K562 (cell line): ENCODE measurements at regions not wholly inside any gene's neighbourhood (a gene's known extent, or its start where the extent isn't known, plus 50 kb on each side); places are given as distances from the start of the nearest gene placed in this dataset.

Experiments
- ATAC-seq: fragments of 200-7000 bp; cut with Tn5 transposase; 3 replicates; pipeline ENCODE4 v1.9.1; 2020; ENCODE audit warnings: moderate library complexity
- BruUV-seq: library from RNA; stranded (reverse); fragments of 400-500 nt; replicated peaks from 2 replicates; lab custom pipeline; 2021; lab: Mats Ljungman, UMichigan
- CTCF ChIA-PET: fragments of 300-600 bp; formaldehyde crosslinking; extraction: SDS; loops from one replicate; lab custom pipeline; 2021; ENCODE audit warnings: low intra/inter-chr PET ratio; lab: Yijun Ruan, JAX
- POLR2A ChIA-PET: fragments of 300-600, 350-650 bp; sonication (Branson Sonifier 250); formaldehyde crosslinking; extraction: SDS; loops from one replicate; lab custom pipeline; 2021; ENCODE audit warnings: antibody characterized with exemption, inconsistent platforms; lab: Yijun Ruan, JAX
- DNase-seq, 4 experiments: peaks; one replicate each; pipeline versions ENCODE4 v3.0.0 to v3.0.0-alpha.2; 2011 to 2018; ENCODE audit warnings: low spot score in 3 of 4, mixed read lengths in 3 of 4; ENCODE audit errors: extremely low read depth in 1 of 4
- FAIRE-seq: peaks from 2 replicates; lab custom pipeline; 2011; peaks lifted over from hg19 to GRCh38; lab: Jason Lieb, UNC
- H2AFZ ChIP-seq: 2 replicates; pipeline ENCODE4 v1.6.0; 2011; ENCODE audit warnings: low read depth, low read length, control low read depth, inconsistent platforms
- H3K27ac ChIP-seq: fragments of 200-600 bp; 3 replicates; pipeline ENCODE4 v1.8.0; 2011; ENCODE audit warnings: low read depth, mild to moderate bottlenecking, control low read depth, inconsistent platforms, low read length, moderate library complexity, mixed read lengths; ENCODE audit errors: extremely low read depth
- H3K27me3 ChIP-seq, 2 experiments: fragments of 300-600 bp in 1 of 2; 2 replicates in 1 of 2; 3 replicates in 1 of 2; pipeline versions ENCODE4 v1.6.0 to v1.8.0; 2011; ENCODE audit warnings: inconsistent platforms in 2 of 2, low read length in 2 of 2, mild to moderate bottlenecking in 1 of 2, mixed read lengths in 1 of 2, moderate library complexity in 1 of 2; ENCODE audit not compliant: control insufficient read depth in 2 of 2, insufficient read depth in 2 of 2
- H3K36me3 ChIP-seq: fragments of 300-600 bp; 3 replicates; pipeline ENCODE4 v1.8.0; 2011; ENCODE audit warnings: mild to moderate bottlenecking, low read length, inconsistent platforms; ENCODE audit not compliant: control insufficient read depth, insufficient read depth
- H3K4me1 ChIP-seq, 2 experiments: fragments of 200-600 bp in 1 of 2; replicated peaks in 1 of 2; 2 replicates in 1 of 2; 3 replicates in 1 of 2; pipeline versions ENCODE4 v1.5.1 to v1.8.0; 2011; ENCODE audit warnings: inconsistent platforms in 2 of 2, low read length in 2 of 2, mild to moderate bottlenecking in 1 of 2, mixed read lengths in 1 of 2, moderate library complexity in 1 of 2; ENCODE audit not compliant: control insufficient read depth in 2 of 2, insufficient read depth in 2 of 2
- H3K4me2 ChIP-seq: 2 replicates; pipeline ENCODE4 v1.6.1; 2011; ENCODE audit warnings: low read length, control low read depth, inconsistent platforms, mixed read lengths; ENCODE audit not compliant: insufficient read depth
- H3K4me3 ChIP-seq: fragments of 200-600 bp; sonication (generic), shearing (Covaris generic); 2 replicates; pipeline ENCODE4 v1.5.1; 2016; ENCODE audit warnings: control low read depth, inconsistent platforms
- H3K79me2 ChIP-seq: fragments of 200-600 bp; 3 replicates; pipeline ENCODE4 v1.8.0; 2011; ENCODE audit warnings: low read length, inconsistent platforms; ENCODE audit not compliant: control insufficient read depth, insufficient read depth
- H3K9ac ChIP-seq, 2 experiments: 2 replicates each; pipeline versions ENCODE4 v1.6.0 to v1.6.1; 2011; ENCODE audit warnings: low read depth in 2 of 2, low read length in 2 of 2, control low read depth in 1 of 2, inconsistent platforms in 1 of 2, mild to moderate bottlenecking in 1 of 2, mixed read lengths in 1 of 2; ENCODE audit not compliant: insufficient read depth in 1 of 2
- H3K9me1 ChIP-seq: one replicate; pipeline ENCODE4 v1.6.0; 2011; ENCODE audit warnings: inconsistent platforms, mild to moderate bottlenecking, low read length, moderate library complexity; ENCODE audit not compliant: control insufficient read depth, insufficient read depth
- H3K9me3 ChIP-seq: replicated peaks from 2 replicates; pipeline ENCODE4 v1.5.1; 2011; ENCODE audit warnings: low read depth, low read length, inconsistent platforms; ENCODE audit not compliant: control insufficient read depth, insufficient read depth
- H4K20me1 ChIP-seq: replicated peaks from 2 replicates; pipeline ENCODE4 v1.6.1; 2011; ENCODE audit warnings: low read length, inconsistent platforms, mixed read lengths; ENCODE audit not compliant: control insufficient read depth, insufficient read depth
- ADNP ChIP-seq: fragments of 200-800 bp; sonication (Bioruptor generic); IDR thresholded peaks from 2 replicates; pipeline ENCODE4 v1.6.1; 2016; ENCODE audit warnings: missing genetic modification characterization, missing compliant biosample characterization
- KLF16 ChIP-seq: IDR thresholded peaks from 2 replicates; pipeline ENCODE4 v1.6.1; 2016; ENCODE audit warnings: antibody characterized with exemption
- NELFE ChIP-seq: IDR thresholded peaks from 2 replicates; pipeline ENCODE4 v1.6.1; 2011; ENCODE audit warnings: mild to moderate bottlenecking; ENCODE audit not compliant: insufficient read depth, insufficient read length
- WGBS: fragments of 100-300 bp; shearing (Covaris generic); methylation state at CpG from one replicate; pipeline ENCODE4 v1.1.6; 2016; ENCODE audit warnings: low coverage, mixed read lengths; ENCODE audit not compliant: insufficient coverage; ENCODE audit errors: missing lambda C conversion rate; 5-methylcytosine and 5-hydroxymethylcytosine counted together
- in situ Hi-C: fragments of 300-500 bp; cut with MboI; formaldehyde crosslinking; loops from 4 replicates; pipeline ENCODE4 v1.15.0; 2018; ENCODE audit warnings: inconsistent platforms, mixed read lengths
- intact Hi-C: fragments of 100-400 bp; cut with micrococcal nuclease; formaldehyde crosslinking; loops from 2 replicates; pipeline ENCODE4 v1.14.2; 2022
- TF ChIP-seq, protein P1 (sequence below): sonication (generic); formaldehyde crosslinking; IDR thresholded peaks from 2 replicates; pipeline ENCODE4 v1.8.0; 2022; ENCODE audit warnings: missing genetic modification reagents, mild to moderate bottlenecking, moderate library complexity, borderline replicate concordance
- TF ChIP-seq, protein P2 (sequence below): IDR thresholded peaks from 2 replicates; pipeline ENCODE4 v1.6.1; 2016; ENCODE audit warnings: missing genetic modification characterization, missing compliant biosample characterization
- TF ChIP-seq, protein P3 (sequence below): sonication (generic); formaldehyde crosslinking; IDR thresholded peaks from 2 replicates; pipeline ENCODE4 v1.8.1; 2023; ENCODE audit warnings: mild to moderate bottlenecking, missing genetic modification reagents

DNA sequence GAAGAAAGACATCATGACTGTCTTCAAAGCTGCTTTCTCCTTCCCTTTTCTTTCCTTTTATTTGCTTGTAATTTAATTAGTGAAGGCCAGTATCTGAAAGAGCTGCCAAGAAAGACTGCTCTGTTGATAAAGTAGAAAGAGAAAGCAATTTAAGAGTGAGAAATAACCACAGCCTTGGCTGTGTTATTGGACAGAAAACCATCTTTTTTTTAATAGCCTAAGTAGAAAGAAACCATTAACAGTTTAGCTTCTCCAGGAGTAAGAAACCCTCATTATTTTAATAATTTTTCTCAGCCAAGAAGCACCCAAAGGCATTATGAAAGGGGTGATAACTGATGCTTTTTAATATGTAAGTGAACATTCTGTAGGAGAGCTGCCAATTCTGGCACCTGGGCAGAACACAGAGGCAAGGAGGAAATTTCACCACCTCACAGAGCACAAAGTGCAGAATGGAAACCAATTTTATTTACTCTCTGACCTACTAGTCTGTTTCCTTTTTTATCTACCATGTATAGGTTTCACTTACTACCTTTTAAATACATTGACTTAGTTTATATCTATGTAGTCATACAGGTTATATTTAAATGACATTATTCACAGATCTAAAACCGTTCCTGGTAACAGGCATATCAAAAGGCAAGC is 703.2 kb downstream of the MRPL39 start:
- TF ChIP-seq, protein P1, sequence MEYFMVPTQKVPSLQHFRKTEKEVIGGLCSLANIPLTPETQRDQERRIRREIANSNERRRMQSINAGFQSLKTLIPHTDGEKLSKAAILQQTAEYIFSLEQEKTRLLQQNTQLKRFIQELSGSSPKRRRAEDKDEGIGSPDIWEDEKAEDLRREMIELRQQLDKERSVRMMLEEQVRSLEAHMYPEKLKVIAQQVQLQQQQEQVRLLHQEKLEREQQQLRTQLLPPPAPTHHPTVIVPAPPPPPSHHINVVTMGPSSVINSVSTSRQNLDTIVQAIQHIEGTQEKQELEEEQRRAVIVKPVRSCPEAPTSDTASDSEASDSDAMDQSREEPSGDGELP: no peak
- TF ChIP-seq, protein P2, sequence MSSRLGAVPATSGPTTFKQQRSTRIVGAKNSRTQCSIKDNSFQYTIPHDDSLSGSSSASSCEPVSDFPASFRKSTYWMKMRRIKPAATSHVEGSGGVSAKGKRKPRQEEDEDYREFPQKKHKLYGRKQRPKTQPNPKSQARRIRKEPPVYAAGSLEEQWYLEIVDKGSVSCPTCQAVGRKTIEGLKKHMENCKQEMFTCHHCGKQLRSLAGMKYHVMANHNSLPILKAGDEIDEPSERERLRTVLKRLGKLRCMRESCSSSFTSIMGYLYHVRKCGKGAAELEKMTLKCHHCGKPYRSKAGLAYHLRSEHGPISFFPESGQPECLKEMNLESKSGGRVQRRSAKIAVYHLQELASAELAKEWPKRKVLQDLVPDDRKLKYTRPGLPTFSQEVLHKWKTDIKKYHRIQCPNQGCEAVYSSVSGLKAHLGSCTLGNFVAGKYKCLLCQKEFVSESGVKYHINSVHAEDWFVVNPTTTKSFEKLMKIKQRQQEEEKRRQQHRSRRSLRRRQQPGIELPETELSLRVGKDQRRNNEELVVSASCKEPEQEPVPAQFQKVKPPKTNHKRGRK (tag): no peak
- TF ChIP-seq KLF16: no peak
- TF ChIP-seq ADNP (tag): no peak
- TF ChIP-seq, protein P3, sequence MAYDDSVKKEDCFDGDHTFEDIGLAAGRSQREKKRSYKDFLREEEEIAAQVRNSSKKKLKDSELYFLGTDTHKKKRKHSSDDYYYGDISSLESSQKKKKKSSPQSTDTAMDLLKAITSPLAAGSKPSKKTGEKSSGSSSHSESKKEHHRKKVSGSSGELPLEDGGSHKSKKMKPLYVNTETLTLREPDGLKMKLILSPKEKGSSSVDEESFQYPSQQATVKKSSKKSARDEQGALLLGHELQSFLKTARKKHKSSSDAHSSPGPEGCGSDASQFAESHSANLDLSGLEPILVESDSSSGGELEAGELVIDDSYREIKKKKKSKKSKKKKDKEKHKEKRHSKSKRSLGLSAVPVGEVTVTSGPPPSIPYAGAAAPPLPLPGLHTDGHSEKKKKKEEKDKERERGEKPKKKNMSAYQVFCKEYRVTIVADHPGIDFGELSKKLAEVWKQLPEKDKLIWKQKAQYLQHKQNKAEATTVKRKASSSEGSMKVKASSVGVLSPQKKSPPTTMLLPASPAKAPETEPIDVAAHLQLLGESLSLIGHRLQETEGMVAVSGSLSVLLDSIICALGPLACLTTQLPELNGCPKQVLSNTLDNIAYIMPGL (CRISPR knock-in tag): no peak
- TF ChIP-seq NELFE: no peak
- Histone ChIP-seq H3K4me1 (no peaks in the 10 kb centered on the region), H3K9ac (no peak overlapping the region), H3K9me3 (no peaks in the 10 kb centered on the region; the same call in 1 of the 2 replicates), H3K27me3 (no peaks in the 10 kb centered on the region), H4K20me1 (no peaks in the 10 kb centered on the region), H3K4me2 (no peak overlapping the region), H3K79me2 (no peaks in the 10 kb centered on the region), H3K4me3 (no peak overlapping the region), H3K27ac (no peak overlapping the region), H3K9me1 (no peaks in the 10 kb centered on the region), H2AFZ (no peak overlapping the region), H3K36me3 (no peaks in the 10 kb centered on the region)
- ATAC-seq: no peak
- in situ Hi-C loops: no loop called here
- POLR2A ChIA-PET: no interaction called here
- 0% methylated on average over 1 of the region's 1 CpG for WGBS
- CTCF ChIA-PET: no interaction called here
- no peak for FAIRE-seq
- intact Hi-C loops: no loop called here
- BruUV-seq: no TSS peak
- DNase-seq: no peak
